GM19238 (cell line): ENCODE measurements at regions not wholly inside any gene's neighbourhood (a gene's known extent, or its start where the extent isn't known, plus 50 kb on each side); places are given as distances from the start of the nearest gene placed in this dataset.
"Not testable (repeated sequence)": the region's sequence is repeated elsewhere in the genome, so short reads cannot be mapped to it uniquely, and the experiment has no call there.

Experiments used
- DNase-seq: peaks from one replicate; pipeline ENCODE4 v3.0.0; 2011; ENCODE audit warnings: low spot score; ENCODE audit not compliant: insufficient read length

GRCh38 chr3:150328654-150329040, 79.5 kb upstream of the TSC22D2 start:
- DNase-seq = no peak

GRCh38 chr3:150327678-150328653, 80.1 kb upstream of the TSC22D2 start:
- no peak for DNase-seq

- no peak for DNase-seq
Measured at GRCh38 chr3:150324788-150325187, 83.3 kb upstream of the TSC22D2 start.

- no peak for DNase-seq
Measured at GRCh38 chr3:150324245-150324644, 83.9 kb upstream of the TSC22D2 start.

- no peak for DNase-seq
Measured at GRCh38 chr3:150323770-150324169, 84.3 kb upstream of the TSC22D2 start.

- not testable (repeated sequence) for DNase-seq
Measured at GRCh38 chr3:150323091-150323490, 85.0 kb upstream of the TSC22D2 start.

- not testable (repeated sequence) for DNase-seq
Measured at GRCh38 chr3:150320971-150321370, 87.1 kb upstream of the TSC22D2 start.

- DNase-seq = no peak
Measured at GRCh38 chr3:150319900-150320299, 88.2 kb upstream of the TSC22D2 start.

GRCh38 chr3:150317469-150317868, 90.6 kb upstream of the TSC22D2 start:
- DNase-seq = no peak

- no peak for DNase-seq
Measured at GRCh38 chr3:150315721-150316120, 92.4 kb upstream of the TSC22D2 start.

GRCh38 chr3:150314248-150315004, 93.7 kb upstream of the TSC22D2 start:
- DNase-seq = no peak

- DNase-seq = no peak
Measured at GRCh38 chr3:150312018-150312657, 96.0 kb upstream of the TSC22D2 start.

- DNase-seq = no peak
Measured at GRCh38 chr3:150311156-150311555, 96.9 kb upstream of the TSC22D2 start.

GRCh38 chr3:150309557-150309956, 98.5 kb upstream of the TSC22D2 start:
- DNase-seq = no peak

- DNase-seq = no peak
Measured at GRCh38 chr3:150309257-150309542, 98.9 kb upstream of the TSC22D2 start.

GRCh38 chr3:150308481-150309256, 99.4 kb upstream of the TSC22D2 start:
- no peak for DNase-seq

- DNase-seq = no peak
Measured at GRCh38 chr3:150308037-150308319, 100.1 kb upstream of the TSC22D2 start.

GRCh38 chr3:150307311-150308036, 100.6 kb upstream of the TSC22D2 start:
- no peak for DNase-seq

- no peak for DNase-seq
Measured at GRCh38 chr3:150306906-150307305, 101.2 kb upstream of the TSC22D2 start.

- no peak for DNase-seq
Measured at GRCh38 chr3:150306083-150306482, 102.0 kb upstream of the TSC22D2 start.

GRCh38 chr3:150303768-150304167, 104.3 kb upstream of the TSC22D2 start:
- DNase-seq = no peak
